Neural cell (in vitro differentiated cells): ENCODE measurements at regions not wholly inside any gene's neighbourhood (a gene's known extent, or its start where the extent isn't known, plus 50 kb on each side); places are given as distances from the start of the nearest gene placed in this dataset.

Experiments
- H2AFZ ChIP-seq: fragments of 200-600, 300-800 bp; sonication (generic), shearing (Covaris generic); 2 replicates; pipeline ENCODE4 v1.6.0; 2014; ENCODE audit warnings: low read depth, mild to moderate bottlenecking, antibody characterized with exemption, low read length, moderate library complexity
- H3F3A ChIP-seq: fragments of 200-600 bp; shearing (Covaris generic); 2 replicates; pipeline ENCODE4 v1.6.1; 2016; ENCODE audit warnings: mild to moderate bottlenecking, moderate library complexity, mixed read lengths, antibody characterized with exemption, low read length; ENCODE audit not compliant: insufficient read depth, poor library complexity, severe bottlenecking
- H3K27ac ChIP-seq: fragments of 200-600, 300-800 bp; sonication (generic), shearing (Covaris generic); 2 replicates; pipeline ENCODE4 v1.5.1; 2014; ENCODE audit warnings: mild to moderate bottlenecking, low read length, moderate library complexity
- H3K27me3 ChIP-seq: fragments of 300-800, 200-600 bp; sonication (generic), shearing (Covaris generic); 2 replicates; pipeline ENCODE4 v1.6.0; 2014; ENCODE audit warnings: mild to moderate bottlenecking, low read depth, low read length, moderate library complexity; ENCODE audit not compliant: insufficient read depth
- H3K36me3 ChIP-seq: fragments of 300-800, 200-600 bp; sonication (generic), shearing (Covaris generic); 2 replicates; pipeline ENCODE4 v1.5.1; 2014; ENCODE audit warnings: mild to moderate bottlenecking, antibody characterized with exemption, low read length, moderate library complexity; ENCODE audit not compliant: insufficient read depth
- H3K4me2 ChIP-seq: fragments of 300-800, 200-600 bp; sonication (generic), shearing (Covaris generic); 2 replicates; pipeline ENCODE4 v1.6.0; 2014; ENCODE audit warnings: mild to moderate bottlenecking, low read length
- H3K4me3 ChIP-seq: fragments of 300-800, 200-600 bp; sonication (generic), shearing (Covaris generic); 2 replicates; pipeline ENCODE4 v1.5.1; 2014; ENCODE audit warnings: mild to moderate bottlenecking, low read length, moderate library complexity
- H3K79me2 ChIP-seq: fragments of 200-600 bp; shearing (Covaris generic); replicated peaks from 2 replicates; pipeline ENCODE4 v1.6.0; 2014; ENCODE audit warnings: mild to moderate bottlenecking, low read length, moderate library complexity; ENCODE audit not compliant: insufficient read depth
- H3K9ac ChIP-seq: fragments of 300-800, 200-600 bp; sonication (generic), shearing (Covaris generic); 2 replicates; pipeline ENCODE4 v1.6.1; 2016; ENCODE audit warnings: mild to moderate bottlenecking, low read length, mixed read lengths
- H3K9me2 ChIP-seq: fragments of 200-600 bp; shearing (Covaris generic); 2 replicates; pipeline ENCODE4 v1.6.1; 2016; ENCODE audit warnings: mild to moderate bottlenecking, low read length, mixed read lengths; ENCODE audit not compliant: insufficient read depth
- H3K9me3 ChIP-seq: fragments of 200-600, 300-800 bp; sonication (generic), shearing (Covaris generic); 2 replicates; pipeline ENCODE4 v1.6.1; 2016; ENCODE audit warnings: mild to moderate bottlenecking, mixed run types, low read length, moderate library complexity, mixed read lengths
- H4K20me1 ChIP-seq: fragments of 200-600 bp; shearing (Covaris generic); 2 replicates; pipeline ENCODE4 v1.6.1; 2016; ENCODE audit warnings: mild to moderate bottlenecking, mixed run types; ENCODE audit not compliant: insufficient read depth
- EP300 ChIP-seq: fragments of 450-650 bp; conservative IDR thresholded peaks from 2 replicates; pipeline ENCODE4 v1.6.1; 2014; ENCODE audit warnings: antibody characterized with exemption, mild to moderate bottlenecking, moderate library complexity; ENCODE audit not compliant: poor library complexity, severe bottlenecking
- EZH2 ChIP-seq: fragments of 200-600, 300-800 bp; shearing (Covaris generic), sonication (generic); IDR thresholded peaks from 2 replicates; pipeline ENCODE4 v1.6.1; 2014; ENCODE audit warnings: antibody characterized with exemption, low read length, borderline replicate concordance, mild to moderate bottlenecking; ENCODE audit not compliant: insufficient read depth, poor library complexity, severe bottlenecking
- MXI1 ChIP-seq: fragments of 450-650 bp; conservative IDR thresholded peaks from 2 replicates; pipeline ENCODE4 v1.6.1; 2014; ENCODE audit warnings: antibody characterized with exemption, mild to moderate bottlenecking; ENCODE audit not compliant: poor library complexity, severe bottlenecking
- POLR2AphosphoS5 ChIP-seq: IDR thresholded peaks from 2 replicates; pipeline ENCODE4 v1.6.1; 2012
- RAD21 ChIP-seq: fragments of 450-650 bp; conservative IDR thresholded peaks from 2 replicates; pipeline ENCODE4 v1.6.1; 2014; ENCODE audit warnings: antibody characterized with exemption, mild to moderate bottlenecking, moderate library complexity
- SMC3 ChIP-seq: fragments of 450-650 bp; conservative IDR thresholded peaks from 2 replicates; pipeline ENCODE4 v1.6.1; 2014; ENCODE audit warnings: antibody characterized with exemption, mild to moderate bottlenecking, moderate library complexity; ENCODE audit not compliant: poor library complexity
- TAF1 ChIP-seq: IDR thresholded peaks from 2 replicates; pipeline ENCODE4 v1.6.1; 2012; ENCODE audit warnings: low read depth
- TF ChIP-seq, protein P1 (sequence below): IDR thresholded peaks from 2 replicates; pipeline ENCODE4 v1.6.1; 2012; ENCODE audit warnings: borderline replicate concordance
- TF ChIP-seq, protein P2 (sequence below): fragments of 450-650 bp; IDR thresholded peaks from 2 replicates; pipeline ENCODE4 v1.5.1; 2014; ENCODE audit warnings: antibody characterized with exemption, mild to moderate bottlenecking, moderate library complexity; ENCODE audit not compliant: poor library complexity, severe bottlenecking

DNA sequence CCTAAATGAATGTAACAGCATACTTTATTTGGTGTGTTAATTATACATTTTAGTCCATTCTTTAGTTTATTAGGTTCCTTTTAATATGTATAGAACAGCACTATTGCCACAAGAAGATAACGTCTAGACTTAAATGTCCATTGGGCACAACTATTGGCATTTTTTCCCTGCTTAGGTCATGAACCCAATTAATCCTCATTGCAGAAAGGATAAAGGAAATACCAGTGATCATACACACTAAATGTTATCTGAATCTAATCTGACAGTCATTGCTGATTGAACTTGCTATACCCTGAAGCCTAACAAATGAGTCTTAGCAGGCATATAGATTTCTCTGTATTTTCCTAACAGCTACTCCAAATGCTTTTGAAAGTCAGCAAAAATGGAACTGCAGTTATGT lies 2250.0 kb upstream of the AGA start:
- no peak overlapping the region for H2AFZ ChIP-seq
- no peak overlapping the region for H3K27ac ChIP-seq
- no peaks in the 10 kb centered on the region for H3K27me3 ChIP-seq
- no peaks in the 10 kb centered on the region for H3K79me2 ChIP-seq
- no peaks in the 10 kb centered on the region for H3K36me3 ChIP-seq
- no peaks in the 10 kb centered on the region for H3K9me3 ChIP-seq
- H3K9ac ChIP-seq, result no peak overlapping the region
- no peak overlapping the region for H3K4me3 ChIP-seq
- no peak for TF ChIP-seq EP300
- no peak for TF ChIP-seq EZH2
- no peak for TF ChIP-seq RAD21
- TF ChIP-seq, protein P1, sequence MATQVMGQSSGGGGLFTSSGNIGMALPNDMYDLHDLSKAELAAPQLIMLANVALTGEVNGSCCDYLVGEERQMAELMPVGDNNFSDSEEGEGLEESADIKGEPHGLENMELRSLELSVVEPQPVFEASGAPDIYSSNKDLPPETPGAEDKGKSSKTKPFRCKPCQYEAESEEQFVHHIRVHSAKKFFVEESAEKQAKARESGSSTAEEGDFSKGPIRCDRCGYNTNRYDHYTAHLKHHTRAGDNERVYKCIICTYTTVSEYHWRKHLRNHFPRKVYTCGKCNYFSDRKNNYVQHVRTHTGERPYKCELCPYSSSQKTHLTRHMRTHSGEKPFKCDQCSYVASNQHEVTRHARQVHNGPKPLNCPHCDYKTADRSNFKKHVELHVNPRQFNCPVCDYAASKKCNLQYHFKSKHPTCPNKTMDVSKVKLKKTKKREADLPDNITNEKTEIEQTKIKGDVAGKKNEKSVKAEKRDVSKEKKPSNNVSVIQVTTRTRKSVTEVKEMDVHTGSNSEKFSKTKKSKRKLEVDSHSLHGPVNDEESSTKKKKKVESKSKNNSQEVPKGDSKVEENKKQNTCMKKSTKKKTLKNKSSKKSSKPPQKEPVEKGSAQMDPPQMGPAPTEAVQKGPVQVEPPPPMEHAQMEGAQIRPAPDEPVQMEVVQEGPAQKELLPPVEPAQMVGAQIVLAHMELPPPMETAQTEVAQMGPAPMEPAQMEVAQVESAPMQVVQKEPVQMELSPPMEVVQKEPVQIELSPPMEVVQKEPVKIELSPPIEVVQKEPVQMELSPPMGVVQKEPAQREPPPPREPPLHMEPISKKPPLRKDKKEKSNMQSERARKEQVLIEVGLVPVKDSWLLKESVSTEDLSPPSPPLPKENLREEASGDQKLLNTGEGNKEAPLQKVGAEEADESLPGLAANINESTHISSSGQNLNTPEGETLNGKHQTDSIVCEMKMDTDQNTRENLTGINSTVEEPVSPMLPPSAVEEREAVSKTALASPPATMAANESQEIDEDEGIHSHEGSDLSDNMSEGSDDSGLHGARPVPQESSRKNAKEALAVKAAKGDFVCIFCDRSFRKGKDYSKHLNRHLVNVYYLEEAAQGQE, result no peak
- TF ChIP-seq SMC3, result no peak
- TF ChIP-seq POLR2AphosphoS5, result no peak
- no peak for TF ChIP-seq MXI1
- TF ChIP-seq, protein P2, sequence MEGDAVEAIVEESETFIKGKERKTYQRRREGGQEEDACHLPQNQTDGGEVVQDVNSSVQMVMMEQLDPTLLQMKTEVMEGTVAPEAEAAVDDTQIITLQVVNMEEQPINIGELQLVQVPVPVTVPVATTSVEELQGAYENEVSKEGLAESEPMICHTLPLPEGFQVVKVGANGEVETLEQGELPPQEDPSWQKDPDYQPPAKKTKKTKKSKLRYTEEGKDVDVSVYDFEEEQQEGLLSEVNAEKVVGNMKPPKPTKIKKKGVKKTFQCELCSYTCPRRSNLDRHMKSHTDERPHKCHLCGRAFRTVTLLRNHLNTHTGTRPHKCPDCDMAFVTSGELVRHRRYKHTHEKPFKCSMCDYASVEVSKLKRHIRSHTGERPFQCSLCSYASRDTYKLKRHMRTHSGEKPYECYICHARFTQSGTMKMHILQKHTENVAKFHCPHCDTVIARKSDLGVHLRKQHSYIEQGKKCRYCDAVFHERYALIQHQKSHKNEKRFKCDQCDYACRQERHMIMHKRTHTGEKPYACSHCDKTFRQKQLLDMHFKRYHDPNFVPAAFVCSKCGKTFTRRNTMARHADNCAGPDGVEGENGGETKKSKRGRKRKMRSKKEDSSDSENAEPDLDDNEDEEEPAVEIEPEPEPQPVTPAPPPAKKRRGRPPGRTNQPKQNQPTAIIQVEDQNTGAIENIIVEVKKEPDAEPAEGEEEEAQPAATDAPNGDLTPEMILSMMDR, result no peak
- TF ChIP-seq TAF1, result no peak
- H3K4me2 ChIP-seq, result no peak overlapping the region
- H3K9me2 ChIP-seq, result no peaks in the 10 kb centered on the region
- no peaks in the 10 kb centered on the region for H4K20me1 ChIP-seq
- H3F3A ChIP-seq, result no peaks in the 10 kb centered on the region

DNA sequence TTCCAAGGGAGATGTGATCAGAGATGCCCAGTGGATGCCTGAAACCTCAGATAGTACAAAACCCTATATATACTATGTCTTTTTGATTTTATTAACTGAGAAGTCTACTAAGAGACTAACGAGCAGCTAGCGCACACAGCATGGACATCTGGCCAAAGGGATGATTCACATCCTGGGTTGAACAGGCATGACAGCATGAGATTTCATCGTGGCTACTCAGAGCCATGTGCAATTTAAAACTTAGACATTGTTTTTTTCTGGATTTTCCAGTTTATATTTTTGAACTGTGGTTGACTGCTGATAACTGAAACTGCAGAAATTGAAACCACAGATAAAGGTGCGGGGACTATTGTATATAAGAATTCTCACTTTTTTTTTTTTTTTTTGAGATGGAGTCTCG lies 2252.9 kb upstream of the AGA start:
- Histone ChIP-seq H4K20me1 (no peaks in the 10 kb centered on the region), H3K4me3 (no peak overlapping the region), H3K27ac (no peak overlapping the region), H3K36me3 (no peaks in the 10 kb centered on the region), H3K9me2 (no peaks in the 10 kb centered on the region), H3K4me2 (no peak overlapping the region), H2AFZ (no peak overlapping the region), H3K9me3 (no peaks in the 10 kb centered on the region), H3K79me2 (no peaks in the 10 kb centered on the region), H3F3A (no peaks in the 10 kb centered on the region), H3K9ac (no peak overlapping the region), H3K27me3 (no peaks in the 10 kb centered on the region)
- TF ChIP-seq POLR2AphosphoS5 (no peak), EP300 (no peak), MXI1 (no peak), TAF1 (no peak), EZH2 (no peak), SMC3 (no peak), RAD21 (no peak)
- TF ChIP-seq, protein P2, result no peak
- TF ChIP-seq, protein P1, result no peak
